ENCODE measurements at regions not wholly inside any gene's neighbourhood (a gene's known extent, or its start where the extent isn't known, plus 50 kb on each side); places are given as distances from the start of the nearest gene placed in this dataset.

DNA sequence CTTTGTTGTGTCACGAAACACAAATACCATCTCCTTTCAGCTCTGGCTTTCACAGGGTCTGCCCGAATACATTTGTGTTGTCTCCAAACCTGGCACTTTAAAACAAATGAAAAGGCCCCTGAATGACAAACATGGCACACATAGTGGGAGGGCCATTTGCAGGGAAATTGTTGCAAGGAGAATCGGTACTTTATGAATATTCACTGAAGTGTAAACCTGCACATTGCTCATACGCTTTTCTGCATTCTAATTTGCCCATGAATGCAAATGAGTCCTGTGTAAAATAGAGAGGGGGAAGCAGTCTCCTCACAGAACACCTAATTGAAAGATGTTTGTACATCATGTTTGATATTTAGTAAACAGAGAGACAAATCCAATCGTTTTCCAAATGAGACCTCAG is 82.7 kb upstream of the PCDH8 start:
- Histone ChIP-seq H3K27ac (ENCODE audit: insufficient read length, low read depth, low read length) (no peak overlapping the region), H3K23me2 (ENCODE audit: insufficient read length, low read depth, low read length, poor library complexity, severe bottlenecking) (no peaks in the 10 kb centered on the region), H3T11ph (ENCODE audit: low read length) (no peak overlapping the region), H2BK120ac (ENCODE audit: low read depth, low read length, poor library complexity, severe bottlenecking) (no peak overlapping the region), H2BK12ac (ENCODE audit: insufficient read length, low read depth, low read length) (no peak overlapping the region), H3K4me2 (ENCODE audit: insufficient read depth, insufficient read length, low read length) (no peak overlapping the region), H4K8ac (replicated peaks; ENCODE audit: insufficient read length, low read depth, low read length) (no peak overlapping the region), H3K18ac (ENCODE audit: insufficient read length, low read depth, low read length) (no peak overlapping the region), H2BK15ac (ENCODE audit: low read depth, low read length) (no peak overlapping the region), H3K79me1 (ENCODE audit: insufficient read depth, low read depth, low read length, poor library complexity, severe bottlenecking) (no peaks in the 10 kb centered on the region), H3K56ac (ENCODE audit: insufficient read length, low read depth, low read length) (no peak overlapping the region), H3K27me3 (ENCODE audit: insufficient read depth, low read length) (no peaks in the 10 kb centered on the region), H3K4ac (ENCODE audit: low read depth, low read length) (no peak overlapping the region), H3K9ac (ENCODE audit: extremely low read depth, insufficient read length, low read length) (no peak overlapping the region), H3K4me1 (ENCODE audit: insufficient read depth, low read length) (0 out of 2 replicates have a peak, but pooled peaks cover 6% of the 10 kb centered on the region), H3K14ac (ENCODE audit: insufficient read depth, low read length) (no peak overlapping the region), H4K5ac (ENCODE audit: insufficient read length, low read depth, low read length) (no peak overlapping the region), H4K20me1 (ENCODE audit: control insufficient read depth, insufficient read depth, insufficient read length) (no peaks in the 10 kb centered on the region), H2BK5ac (ENCODE audit: insufficient read length, low read length) (no peak overlapping the region), H3K79me2 (ENCODE audit: insufficient read depth, low read length) (no peaks in the 10 kb centered on the region), H2AFZ (ENCODE audit: low read length) (no peak overlapping the region), H2BK20ac (ENCODE audit: low read depth, low read length, poor library complexity, severe bottlenecking) (no peak overlapping the region), H2AK5ac (ENCODE audit: insufficient read length, low read length) (no peak overlapping the region), H4K91ac (ENCODE audit: insufficient read length, low read depth, low read length) (no peak overlapping the region), H3K9me3 (ENCODE audit: control insufficient read depth, low read depth, low read length) (no peaks in the 10 kb centered on the region), H3K23ac (ENCODE audit: insufficient read length, low read depth, low read length) (no peak overlapping the region)
- Mint-ChIP-seq H3K36me3 (ENCODE audit: insufficient read depth in 1 of 3, low read depth in 3 of 3) (no peaks in the 10 kb centered on the region), H3K4me3 (no peak overlapping the region), H3K4me1 (peaks cover 27 to 31% of the 10 kb centered on the region in 2 experiments), H3K27ac (no peak overlapping the region), H3K27me3 (ENCODE audit: low read depth) (peaks cover 10% of the 10 kb centered on the region), H3K9me3 (no peaks in the 10 kb centered on the region; a peak in 1 of 5 replicates)
- no CpG with 5 or more reads among the region's 5 CpGs for WGBS (ENCODE audit: extremely low coverage, insufficient read length, low lambda C conversion rate)
- TF ChIP-seq, protein P1, sequence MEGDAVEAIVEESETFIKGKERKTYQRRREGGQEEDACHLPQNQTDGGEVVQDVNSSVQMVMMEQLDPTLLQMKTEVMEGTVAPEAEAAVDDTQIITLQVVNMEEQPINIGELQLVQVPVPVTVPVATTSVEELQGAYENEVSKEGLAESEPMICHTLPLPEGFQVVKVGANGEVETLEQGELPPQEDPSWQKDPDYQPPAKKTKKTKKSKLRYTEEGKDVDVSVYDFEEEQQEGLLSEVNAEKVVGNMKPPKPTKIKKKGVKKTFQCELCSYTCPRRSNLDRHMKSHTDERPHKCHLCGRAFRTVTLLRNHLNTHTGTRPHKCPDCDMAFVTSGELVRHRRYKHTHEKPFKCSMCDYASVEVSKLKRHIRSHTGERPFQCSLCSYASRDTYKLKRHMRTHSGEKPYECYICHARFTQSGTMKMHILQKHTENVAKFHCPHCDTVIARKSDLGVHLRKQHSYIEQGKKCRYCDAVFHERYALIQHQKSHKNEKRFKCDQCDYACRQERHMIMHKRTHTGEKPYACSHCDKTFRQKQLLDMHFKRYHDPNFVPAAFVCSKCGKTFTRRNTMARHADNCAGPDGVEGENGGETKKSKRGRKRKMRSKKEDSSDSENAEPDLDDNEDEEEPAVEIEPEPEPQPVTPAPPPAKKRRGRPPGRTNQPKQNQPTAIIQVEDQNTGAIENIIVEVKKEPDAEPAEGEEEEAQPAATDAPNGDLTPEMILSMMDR (conservative IDR thresholded peaks at IDR 0.05): no peak
- no peak for DNase-seq
